IMR-90 (cell line): ENCODE measurements at regions not wholly inside any gene's neighbourhood (a gene's known extent, or its start where the extent isn't known, plus 50 kb on each side); places are given as distances from the start of the nearest gene placed in this dataset.

Experiments
- ATAC-seq: fragments of 200-7000 bp; cut with Tn5 transposase; 2 replicates; pipeline ENCODE4 v1.9.1; 2020; ENCODE audit warnings: low read depth, mild to moderate bottlenecking, moderate library complexity
- BruUV-seq: library from RNA; stranded (reverse); fragments of 400-500 nt; replicated peaks from 2 replicates; lab custom pipeline; 2021; lab: Mats Ljungman, UMichigan
- CTCF ChIA-PET: fragments of 300-600 bp; formaldehyde crosslinking; extraction: SDS; loops from one replicate; lab custom pipeline; 2021; ENCODE audit warnings: antibody characterized with exemption; lab: Yijun Ruan, JAX
- POLR2A ChIA-PET: fragments of 300-600 bp; sonication (Branson Sonifier 250); formaldehyde crosslinking; loops from one replicate; lab custom pipeline; 2022; ENCODE audit warnings: antibody characterized with exemption; ENCODE audit not compliant: unreplicated experiment; lab: Charles Lee
- DNase-seq: peaks from one replicate; pipeline ENCODE4 v3.0.0; 2013
- H2AFZ ChIP-seq: replicated peaks from 2 replicates; pipeline ENCODE3; 2013; ENCODE audit warnings: low read length, mild to moderate bottlenecking; ENCODE audit not compliant: poor library complexity
- H2AK5ac ChIP-seq: 2 replicates; pipeline ENCODE4 v1.6.1; 2013; ENCODE audit warnings: low read depth, low read length, inconsistent platforms
- H2AK9ac ChIP-seq: replicated peaks from 2 replicates; pipeline ENCODE3; 2013; ENCODE audit warnings: mild to moderate bottlenecking, low read depth, low read length, moderate library complexity; ENCODE audit not compliant: poor library complexity
- H2BK120ac ChIP-seq: 2 replicates; pipeline ENCODE4 v1.6.1; 2013; ENCODE audit warnings: low read depth, low read length, inconsistent platforms
- H2BK15ac ChIP-seq: 3 replicates; pipeline ENCODE4 v1.6.1; 2013; ENCODE audit warnings: low read depth, low read length, inconsistent platforms
- H2BK20ac ChIP-seq: 2 replicates; pipeline ENCODE4 v1.6.1; 2013; ENCODE audit warnings: low read depth, mild to moderate bottlenecking, inconsistent platforms, low read length, moderate library complexity
- H2BK5ac ChIP-seq: 2 replicates; pipeline ENCODE4 v1.6.1; 2013; ENCODE audit warnings: mild to moderate bottlenecking, low read depth, low read length, inconsistent platforms; ENCODE audit not compliant: poor library complexity, severe bottlenecking
- H3K14ac ChIP-seq: replicated peaks from 2 replicates; pipeline ENCODE4 v1.6.1; 2013; ENCODE audit warnings: low read depth, low read length, inconsistent platforms
- H3K18ac ChIP-seq: 2 replicates; pipeline ENCODE4 v1.6.1; 2013; ENCODE audit warnings: low read depth, low read length, control low read depth
- H3K23ac ChIP-seq: 2 replicates; pipeline ENCODE4 v1.6.1; 2013; ENCODE audit warnings: low read depth, low read length, inconsistent platforms
- H3K27ac ChIP-seq: 2 replicates; pipeline ENCODE4 v1.5.1; 2013; ENCODE audit warnings: mild to moderate bottlenecking, control low read depth, low read length; ENCODE audit not compliant: insufficient read depth
- H3K27me3 ChIP-seq: 2 replicates; pipeline ENCODE4 v1.6.1; 2013; ENCODE audit warnings: low read length; ENCODE audit not compliant: control insufficient read depth, insufficient read depth
- H3K36me3 ChIP-seq: 2 replicates; pipeline ENCODE4 v1.6.1; 2013; ENCODE audit warnings: low read length, mixed read lengths; ENCODE audit not compliant: control insufficient read depth, insufficient read depth
- H3K4ac ChIP-seq: 2 replicates; pipeline ENCODE4 v1.6.1; 2013; ENCODE audit warnings: low read depth, low read length, inconsistent platforms
- H3K4me1 ChIP-seq: 2 replicates; pipeline ENCODE4 v1.6.1; 2013; ENCODE audit warnings: low read length, mixed read lengths; ENCODE audit not compliant: control insufficient read depth, insufficient read depth
- H3K4me2 ChIP-seq: 2 replicates; pipeline ENCODE4 v1.6.1; 2013; ENCODE audit warnings: low read depth, mild to moderate bottlenecking, control low read depth, low read length, moderate library complexity
- H3K4me3 ChIP-seq: 2 replicates; pipeline ENCODE4 v1.5.1; 2013; ENCODE audit warnings: low read depth, mild to moderate bottlenecking, control low read depth, low read length, moderate library complexity; ENCODE audit not compliant: insufficient read depth
- H3K56ac ChIP-seq: 2 replicates; pipeline ENCODE4 v1.6.1; 2013; ENCODE audit warnings: low read length, inconsistent platforms; ENCODE audit not compliant: insufficient read depth; ENCODE audit errors: extremely low read depth
- H3K79me1 ChIP-seq, 2 experiments: 2 replicates each; pipeline ENCODE4 v1.6.1; 2013; ENCODE audit warnings: low read length in 2 of 2, inconsistent platforms in 1 of 2, low read depth in 1 of 2
- H3K9ac ChIP-seq: 2 replicates; pipeline ENCODE4 v1.6.1; 2013; ENCODE audit warnings: low read depth, low read length, control low read depth
- H3K9me1 ChIP-seq: 2 replicates; pipeline ENCODE4 v1.6.1; 2013; ENCODE audit warnings: low read length, inconsistent platforms; ENCODE audit not compliant: insufficient read depth
- H3K9me3 ChIP-seq: 2 replicates; pipeline ENCODE4 v1.6.1; 2013; ENCODE audit warnings: low read length; ENCODE audit not compliant: control insufficient read depth, insufficient read depth
- H4K20me1 ChIP-seq: 2 replicates; pipeline ENCODE4 v1.6.1; 2013; ENCODE audit warnings: low read length, inconsistent platforms; ENCODE audit not compliant: insufficient read depth
- H4K5ac ChIP-seq: 2 replicates; pipeline ENCODE4 v1.6.1; 2013; ENCODE audit warnings: mild to moderate bottlenecking, low read depth, low read length, control low read depth
- H4K8ac ChIP-seq, 2 experiments: 2 replicates each; pipeline ENCODE4 v1.6.1; 2013; ENCODE audit warnings: low read depth in 2 of 2, low read length in 2 of 2, control low read depth in 1 of 2, inconsistent platforms in 1 of 2
- H4K91ac ChIP-seq: 2 replicates; pipeline ENCODE4 v1.6.1; 2013; ENCODE audit warnings: low read depth, low read length, inconsistent platforms; ENCODE audit not compliant: insufficient read depth
- CTCF ChIP-seq: conservative IDR thresholded peaks from 2 replicates; pipeline ENCODE4 v1.5.1; 2012; ENCODE audit warnings: mild to moderate bottlenecking, low read depth, low read length, improper control_type of control experiment
- FOS ChIP-seq: fragments of 150-350 bp; IDR thresholded peaks from 2 replicates; pipeline ENCODE4 v1.6.1; 2016; ENCODE audit warnings: low read depth, low read length
- MXI1 ChIP-seq: IDR thresholded peaks from 2 replicates; pipeline ENCODE4 v1.6.1; 2012; ENCODE audit warnings: low read depth, mild to moderate bottlenecking, low read length, moderate library complexity, borderline replicate concordance
- NFE2L2 ChIP-seq: fragments of 150-350 bp; IDR thresholded peaks from 2 replicates; pipeline ENCODE4 v1.6.1; 2016; ENCODE audit warnings: low read depth, mild to moderate bottlenecking, low read length
- POLR2A ChIP-seq: IDR thresholded peaks from 2 replicates; pipeline ENCODE4 v1.6.1; 2012; ENCODE audit warnings: mild to moderate bottlenecking, low read depth, low read length
- RAD21 ChIP-seq: IDR thresholded peaks from 2 replicates; pipeline ENCODE4 v1.6.1; 2012; ENCODE audit warnings: low read length, improper control_type of control experiment
- RCOR1 ChIP-seq: IDR thresholded peaks from 2 replicates; pipeline ENCODE4 v1.6.1; 2012; ENCODE audit warnings: mild to moderate bottlenecking, low read length, improper control_type of control experiment; ENCODE audit not compliant: insufficient replicate concordance
- SMC3 ChIP-seq: fragments of 150-350 bp; IDR thresholded peaks from 2 replicates; pipeline ENCODE4 v1.6.1; 2016; ENCODE audit warnings: low read depth, mild to moderate bottlenecking, antibody characterized with exemption, low read length, moderate library complexity
- WGBS, 2 experiments: methylation state at CpG; one replicate each; pipeline versions ENCODE4 v1.1.5 to v1.1.7; 2013; ENCODE audit warnings: missing lambda C conversion rate in 2 of 2; ENCODE audit not compliant: insufficient read length in 1 of 2; ENCODE audit errors: extremely low coverage in 2 of 2; 5-methylcytosine and 5-hydroxymethylcytosine counted together
- dilution Hi-C: fragments of 300-500 bp; cut with HindIII; formaldehyde crosslinking; loops from one replicate; pipeline ENCODE4 v1.14.3; 2018; ENCODE audit warnings: low sequenced_read_pairs; ENCODE audit not compliant: unreplicated experiment
- in situ Hi-C: fragments of 300-500 bp; cut with MboI; formaldehyde crosslinking; loops from 3 replicates; pipeline ENCODE4 v1.14.3; 2019; ENCODE audit warnings: low sequenced_read_pairs, inconsistent platforms, mixed read lengths
- intact Hi-C: fragments of 100-400 bp; cut with micrococcal nuclease; formaldehyde crosslinking; loops from 2 replicates; pipeline ENCODE4 v1.10.0; 2022

GRCh38 chr21:27675306-27675705 is 708.4 kb upstream of the ADAMTS5 start:
- ChIA-PET CTCF (no interaction called here), POLR2A (no interaction called here)
- ATAC-seq = no peak
- TF ChIP-seq RCOR1 (no peak), RAD21 (no peak), POLR2A (no peak), NFE2L2 (no peak), MXI1 (no peak), FOS (no peak), SMC3 (no peak), CTCF (no peak)
- Histone ChIP-seq H3K9ac (no peak overlapping the region), H3K36me3 (no peaks in the 10 kb centered on the region), H2BK15ac (no peak overlapping the region), H2AFZ (no peak overlapping the region), H3K4ac (no peak overlapping the region), H3K56ac (no peak overlapping the region), H3K79me1 (no peaks in the 10 kb centered on the region), H3K4me3 (no peak overlapping the region), H2BK5ac (no peak overlapping the region), H4K91ac (no peak overlapping the region), H3K27ac (no peak overlapping the region), H2BK20ac (no peak overlapping the region), H3K9me1 (no peaks in the 10 kb centered on the region), H3K9me3 (no peaks in the 10 kb centered on the region), H3K4me1 (no peaks in the 10 kb centered on the region; the same call in 1 of the 2 replicates), H2AK5ac (no peak overlapping the region), H2BK120ac (no peak overlapping the region), H4K5ac (no peak overlapping the region), H3K4me2 (no peak overlapping the region), H3K23ac (no peak overlapping the region), H3K14ac (no peak overlapping the region), H3K27me3 (no peaks in the 10 kb centered on the region), H4K8ac (no peak overlapping the region), H3K18ac (no peak overlapping the region), H2AK9ac (no peak overlapping the region), H4K20me1 (no peaks in the 10 kb centered on the region)
- in situ Hi-C loops = no loop called here
- no TSS peak for BruUV-seq
- intact Hi-C loops = loop anchor here (2.0 kb wide), 1 partner anchor 33 kb away; no protein-coding TSS in a partner anchor
- DNase-seq = no peak
- dilution Hi-C loops = no loop called here
- no CpG with 5 or more reads among the region's 4 CpGs for WGBS, 2 experiments
